Lower leg skin (tissue), 3 donors: ENCODE measurements at regions not wholly inside any gene's neighbourhood (a gene's known extent, or its start where the extent isn't known, plus 50 kb on each side); places are given as distances from the start of the nearest gene placed in this dataset.

ENCODE experiments used
- POLR2A ChIP-seq, 2 donors: fragments of 450-650 bp; IDR thresholded peaks; one replicate each; pipeline ENCODE4 v1.6.1; 2016 to 2017; ENCODE audit warnings: antibody characterized with exemption in 2 of 2, mild to moderate bottlenecking in 1 of 2, moderate library complexity in 1 of 2
- TF ChIP-seq, protein P1 (sequence below), 3 donors: fragments of 450-650 bp; IDR thresholded peaks; one replicate each; pipeline ENCODE4 v1.5.1; 2016; ENCODE audit warnings: antibody characterized with exemption in 3 of 3, mild to moderate bottlenecking in 3 of 3, moderate library complexity in 2 of 3

- TF ChIP-seq, protein P1, sequence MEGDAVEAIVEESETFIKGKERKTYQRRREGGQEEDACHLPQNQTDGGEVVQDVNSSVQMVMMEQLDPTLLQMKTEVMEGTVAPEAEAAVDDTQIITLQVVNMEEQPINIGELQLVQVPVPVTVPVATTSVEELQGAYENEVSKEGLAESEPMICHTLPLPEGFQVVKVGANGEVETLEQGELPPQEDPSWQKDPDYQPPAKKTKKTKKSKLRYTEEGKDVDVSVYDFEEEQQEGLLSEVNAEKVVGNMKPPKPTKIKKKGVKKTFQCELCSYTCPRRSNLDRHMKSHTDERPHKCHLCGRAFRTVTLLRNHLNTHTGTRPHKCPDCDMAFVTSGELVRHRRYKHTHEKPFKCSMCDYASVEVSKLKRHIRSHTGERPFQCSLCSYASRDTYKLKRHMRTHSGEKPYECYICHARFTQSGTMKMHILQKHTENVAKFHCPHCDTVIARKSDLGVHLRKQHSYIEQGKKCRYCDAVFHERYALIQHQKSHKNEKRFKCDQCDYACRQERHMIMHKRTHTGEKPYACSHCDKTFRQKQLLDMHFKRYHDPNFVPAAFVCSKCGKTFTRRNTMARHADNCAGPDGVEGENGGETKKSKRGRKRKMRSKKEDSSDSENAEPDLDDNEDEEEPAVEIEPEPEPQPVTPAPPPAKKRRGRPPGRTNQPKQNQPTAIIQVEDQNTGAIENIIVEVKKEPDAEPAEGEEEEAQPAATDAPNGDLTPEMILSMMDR (IDR thresholded peaks at IDR 0.05) = no peak
- no peak for TF ChIP-seq POLR2A (IDR thresholded peaks at IDR 0.05)
Observed at GRCh38 chr13:85993567-85993966, 194.3 kb upstream of the SLITRK6 start.
